Astrocyte of the cerebellum (primary cell): ENCODE measurements at regions not wholly inside any gene's neighbourhood (a gene's known extent, or its start where the extent isn't known, plus 50 kb on each side); places are given as distances from the start of the nearest gene placed in this dataset.

ENCODE experiments used
- DNase-seq: peaks from one replicate; pipeline ENCODE4 v3.0.0-alpha.2; 2011; ENCODE audit warnings: low read depth
- H3K4me3 ChIP-seq: 2 replicates; pipeline ENCODE4 v1.5.1; 2011; ENCODE audit warnings: mild to moderate bottlenecking, low read depth, low read length, moderate library complexity
- in situ Hi-C: cut with HindIII; loops from 2 replicates; pipeline ENCODE4 v1.10.0; 2017; ENCODE audit warnings: low sequenced_read_pairs
- TF ChIP-seq, protein P1 (sequence below): IDR thresholded peaks from 2 replicates; pipeline ENCODE4 v1.5.1; 2012; ENCODE audit warnings: low read length, low read depth, moderate library complexity, mild to moderate bottlenecking; ENCODE audit errors: missing control alignments

DNA sequence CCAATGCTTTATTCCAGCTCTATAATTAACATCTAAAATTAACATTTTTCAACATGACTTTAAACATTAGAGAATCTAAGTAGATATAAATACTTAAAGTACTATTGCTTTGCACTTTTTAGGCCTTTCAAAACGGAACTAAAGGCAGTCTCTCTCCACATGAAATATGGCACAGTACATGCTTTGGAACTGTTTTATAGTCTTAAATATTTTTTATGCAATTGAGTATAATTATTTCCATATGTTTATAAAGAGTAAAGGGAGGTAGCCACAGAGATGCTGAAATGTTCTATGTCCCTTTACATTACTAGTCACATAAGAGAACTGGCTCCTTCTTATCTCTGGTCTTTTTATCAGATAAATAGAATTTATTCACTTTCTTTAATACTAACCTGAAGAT lies 674.0 kb downstream of the PLCL1 start:
- TF ChIP-seq, protein P1, sequence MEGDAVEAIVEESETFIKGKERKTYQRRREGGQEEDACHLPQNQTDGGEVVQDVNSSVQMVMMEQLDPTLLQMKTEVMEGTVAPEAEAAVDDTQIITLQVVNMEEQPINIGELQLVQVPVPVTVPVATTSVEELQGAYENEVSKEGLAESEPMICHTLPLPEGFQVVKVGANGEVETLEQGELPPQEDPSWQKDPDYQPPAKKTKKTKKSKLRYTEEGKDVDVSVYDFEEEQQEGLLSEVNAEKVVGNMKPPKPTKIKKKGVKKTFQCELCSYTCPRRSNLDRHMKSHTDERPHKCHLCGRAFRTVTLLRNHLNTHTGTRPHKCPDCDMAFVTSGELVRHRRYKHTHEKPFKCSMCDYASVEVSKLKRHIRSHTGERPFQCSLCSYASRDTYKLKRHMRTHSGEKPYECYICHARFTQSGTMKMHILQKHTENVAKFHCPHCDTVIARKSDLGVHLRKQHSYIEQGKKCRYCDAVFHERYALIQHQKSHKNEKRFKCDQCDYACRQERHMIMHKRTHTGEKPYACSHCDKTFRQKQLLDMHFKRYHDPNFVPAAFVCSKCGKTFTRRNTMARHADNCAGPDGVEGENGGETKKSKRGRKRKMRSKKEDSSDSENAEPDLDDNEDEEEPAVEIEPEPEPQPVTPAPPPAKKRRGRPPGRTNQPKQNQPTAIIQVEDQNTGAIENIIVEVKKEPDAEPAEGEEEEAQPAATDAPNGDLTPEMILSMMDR: no peak
- in situ Hi-C loops: no loop called here
- H3K4me3 ChIP-seq: no peak overlapping the region
- no peak for DNase-seq

DNA sequence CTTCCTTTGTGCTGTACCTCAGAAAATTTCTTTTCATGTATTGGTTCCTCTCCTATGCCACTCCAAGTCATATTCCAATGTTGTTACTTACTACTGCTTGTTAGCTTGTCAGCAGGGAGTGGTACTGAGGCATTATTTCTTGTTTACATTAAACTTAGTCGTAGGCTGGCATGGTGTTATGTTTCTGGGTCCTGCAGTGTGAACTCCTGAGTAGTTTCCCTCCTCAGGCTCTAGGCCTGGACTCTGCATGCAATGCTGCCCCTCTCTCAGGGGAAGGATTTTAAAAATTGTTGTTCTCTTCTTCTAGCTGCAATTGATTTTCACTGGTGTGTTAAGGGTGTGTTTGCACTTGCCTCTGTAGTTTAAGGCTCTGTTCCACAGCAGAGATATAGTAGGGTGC lies 671.6 kb downstream of the PLCL1 start:
- no peak for DNase-seq
- TF ChIP-seq, protein P1: no peak
- in situ Hi-C loops: no loop called here
- H3K4me3 ChIP-seq: no peak overlapping the region

DNA sequence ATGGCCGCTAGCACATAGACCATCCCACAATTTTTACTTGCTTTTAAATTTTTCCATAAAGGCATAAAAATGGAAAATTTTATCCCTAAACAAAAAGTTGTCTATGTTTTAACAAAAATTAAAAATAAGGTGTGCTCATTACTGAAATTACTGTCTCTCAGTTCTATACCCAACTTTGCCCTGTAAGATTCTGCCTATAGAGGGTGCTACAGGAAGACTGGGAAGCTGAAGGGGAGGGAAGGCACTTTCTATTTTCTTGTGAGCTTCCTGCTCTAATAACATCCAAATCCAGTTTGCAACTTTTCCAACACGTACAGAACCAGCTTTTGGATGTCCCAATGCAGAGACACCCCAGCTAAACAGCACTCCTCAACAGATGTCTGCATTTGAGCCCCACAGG lies 666.9 kb downstream of the PLCL1 start:
- no peak overlapping the region for H3K4me3 ChIP-seq
- in situ Hi-C loops: no loop called here
- TF ChIP-seq, protein P1: no peak
- DNase-seq: no peak

DNA sequence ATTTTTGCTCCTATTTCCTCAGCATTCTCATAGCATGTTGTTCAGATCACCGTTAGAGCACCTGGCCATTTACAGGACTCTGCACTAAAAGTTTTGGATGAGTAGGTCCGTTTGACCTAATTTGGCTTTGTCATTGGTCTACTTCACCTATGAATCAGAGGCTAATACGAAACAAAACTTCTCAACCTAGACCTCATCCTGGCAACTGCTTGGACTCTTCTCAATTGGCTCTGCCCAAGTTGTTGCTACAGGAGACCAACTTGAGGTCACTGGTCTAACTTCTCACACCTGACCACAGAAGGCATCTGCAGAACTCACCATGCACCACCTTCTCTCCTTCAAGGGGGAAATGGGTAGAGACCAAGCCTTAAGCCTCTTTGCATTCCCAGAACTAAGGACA lies 663.7 kb downstream of the PLCL1 start:
- in situ Hi-C loops: no loop called here
- no peak overlapping the region for H3K4me3 ChIP-seq
- DNase-seq: no peak
- TF ChIP-seq, protein P1: no peak

DNA sequence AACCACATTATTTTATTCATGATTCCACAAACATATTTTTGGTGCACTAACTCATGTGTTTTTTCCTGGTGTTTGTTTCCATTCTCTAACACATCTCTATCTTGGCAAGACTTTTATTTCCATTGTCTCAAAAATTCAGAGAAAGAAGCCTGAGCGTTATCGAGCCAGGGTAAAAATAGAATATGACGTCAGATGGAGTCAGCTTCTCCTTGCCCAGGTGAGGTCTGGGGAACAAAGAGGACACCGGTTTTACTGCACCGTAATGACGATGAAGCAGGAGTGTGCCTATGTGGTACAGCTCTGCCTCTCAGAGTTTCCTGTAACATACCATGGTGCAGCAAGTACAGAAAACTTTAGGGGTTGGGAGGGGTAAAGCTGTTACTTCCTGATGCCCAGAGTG lies 661.6 kb downstream of the PLCL1 start:
- no peak overlapping the region for H3K4me3 ChIP-seq
- DNase-seq: no peak
- in situ Hi-C loops: no loop called here
- TF ChIP-seq, protein P1: no peak

DNA sequence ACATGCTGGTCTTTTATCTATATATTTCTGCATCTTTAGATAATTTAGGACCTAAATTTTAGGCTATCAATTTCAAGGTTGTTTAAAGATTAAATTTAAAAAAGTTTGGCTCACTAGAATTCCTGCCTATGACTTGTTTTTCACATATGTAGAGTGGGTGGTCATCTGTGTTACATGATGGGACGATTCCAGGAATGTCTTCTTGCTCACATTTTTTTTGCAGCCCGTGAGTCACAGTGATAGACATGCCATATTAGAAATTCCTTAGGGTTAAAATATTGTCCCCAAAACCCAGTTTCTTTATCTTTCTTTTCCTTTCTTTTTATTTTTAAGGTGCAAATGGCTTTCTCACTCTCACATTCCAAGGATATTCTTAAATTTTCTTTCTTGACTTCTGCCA lies 652.0 kb downstream of the PLCL1 start:
- no peak for DNase-seq
- TF ChIP-seq, protein P1: no peak
- in situ Hi-C loops: no loop called here

DNA sequence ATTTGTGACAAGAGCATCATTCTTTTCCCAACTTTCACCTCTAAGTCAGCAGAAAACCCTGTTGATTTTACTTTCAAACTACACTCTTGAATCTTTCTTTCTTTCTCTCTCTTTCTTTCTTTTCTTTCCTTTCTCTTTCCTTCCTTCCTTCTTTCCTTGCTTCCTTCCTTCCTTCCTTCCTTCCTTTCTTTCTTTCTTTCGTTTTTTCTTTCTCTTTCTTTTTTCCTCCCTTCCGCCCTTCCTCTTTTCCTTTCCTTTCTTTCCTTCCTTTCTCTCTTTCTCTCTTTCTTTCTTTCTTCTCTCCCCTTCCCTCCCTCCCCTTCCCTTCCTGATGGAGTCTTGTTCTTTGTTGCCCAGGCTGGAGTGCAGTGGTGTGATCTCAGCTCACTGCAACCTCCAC lies 649.5 kb downstream of the PLCL1 start:
- no peak for DNase-seq
- TF ChIP-seq, protein P1: no peak
- in situ Hi-C loops: no loop called here
- H3K4me3 ChIP-seq: no peak overlapping the region

More for the DNA sequence above, 652.0 kb downstream of the PLCL1 start:
- no peak overlapping the region for H3K4me3 ChIP-seq
